IMR-90 (cell line): ENCODE measurements at regions not wholly inside any gene's neighbourhood (a gene's known extent, or its start where the extent isn't known, plus 50 kb on each side); places are given as distances from the start of the nearest gene placed in this dataset.

Experiments used
- ATAC-seq: fragments of 200-7000 bp; cut with Tn5 transposase; 2 replicates; pipeline ENCODE4 v1.9.1; 2020; ENCODE audit warnings: low read depth, mild to moderate bottlenecking, moderate library complexity
- BruUV-seq: library from RNA; stranded (reverse); fragments of 400-500 nt; replicated peaks from 2 replicates; lab custom pipeline; 2021; lab: Mats Ljungman, UMichigan
- CTCF ChIA-PET: fragments of 300-600 bp; formaldehyde crosslinking; extraction: SDS; loops from one replicate; lab custom pipeline; 2021; ENCODE audit warnings: antibody characterized with exemption; lab: Yijun Ruan, JAX
- POLR2A ChIA-PET: fragments of 300-600 bp; sonication (Branson Sonifier 250); formaldehyde crosslinking; loops from one replicate; lab custom pipeline; 2022; ENCODE audit warnings: antibody characterized with exemption; ENCODE audit not compliant: unreplicated experiment; lab: Charles Lee
- DNase-seq: peaks from one replicate; pipeline ENCODE4 v3.0.0; 2013
- H2AFZ ChIP-seq: replicated peaks from 2 replicates; pipeline ENCODE3; 2013; ENCODE audit warnings: low read length, mild to moderate bottlenecking; ENCODE audit not compliant: poor library complexity
- H2AK5ac ChIP-seq: 2 replicates; pipeline ENCODE4 v1.6.1; 2013; ENCODE audit warnings: low read depth, low read length, inconsistent platforms
- H2AK9ac ChIP-seq: replicated peaks from 2 replicates; pipeline ENCODE3; 2013; ENCODE audit warnings: mild to moderate bottlenecking, low read depth, low read length, moderate library complexity; ENCODE audit not compliant: poor library complexity
- H2BK120ac ChIP-seq: 2 replicates; pipeline ENCODE4 v1.6.1; 2013; ENCODE audit warnings: low read depth, low read length, inconsistent platforms
- H2BK15ac ChIP-seq: 3 replicates; pipeline ENCODE4 v1.6.1; 2013; ENCODE audit warnings: low read depth, low read length, inconsistent platforms
- H2BK20ac ChIP-seq: 2 replicates; pipeline ENCODE4 v1.6.1; 2013; ENCODE audit warnings: low read depth, mild to moderate bottlenecking, inconsistent platforms, low read length, moderate library complexity
- H2BK5ac ChIP-seq: 2 replicates; pipeline ENCODE4 v1.6.1; 2013; ENCODE audit warnings: mild to moderate bottlenecking, low read depth, low read length, inconsistent platforms; ENCODE audit not compliant: poor library complexity, severe bottlenecking
- H3K14ac ChIP-seq: replicated peaks from 2 replicates; pipeline ENCODE4 v1.6.1; 2013; ENCODE audit warnings: low read depth, low read length, inconsistent platforms
- H3K18ac ChIP-seq: 2 replicates; pipeline ENCODE4 v1.6.1; 2013; ENCODE audit warnings: low read depth, low read length, control low read depth
- H3K23ac ChIP-seq: 2 replicates; pipeline ENCODE4 v1.6.1; 2013; ENCODE audit warnings: low read depth, low read length, inconsistent platforms
- H3K27ac ChIP-seq: 2 replicates; pipeline ENCODE4 v1.5.1; 2013; ENCODE audit warnings: mild to moderate bottlenecking, control low read depth, low read length; ENCODE audit not compliant: insufficient read depth
- H3K27me3 ChIP-seq: 2 replicates; pipeline ENCODE4 v1.6.1; 2013; ENCODE audit warnings: low read length; ENCODE audit not compliant: control insufficient read depth, insufficient read depth
- H3K36me3 ChIP-seq: 2 replicates; pipeline ENCODE4 v1.6.1; 2013; ENCODE audit warnings: low read length, mixed read lengths; ENCODE audit not compliant: control insufficient read depth, insufficient read depth
- H3K4ac ChIP-seq: 2 replicates; pipeline ENCODE4 v1.6.1; 2013; ENCODE audit warnings: low read depth, low read length, inconsistent platforms
- H3K4me1 ChIP-seq: 2 replicates; pipeline ENCODE4 v1.6.1; 2013; ENCODE audit warnings: low read length, mixed read lengths; ENCODE audit not compliant: control insufficient read depth, insufficient read depth
- H3K4me2 ChIP-seq: 2 replicates; pipeline ENCODE4 v1.6.1; 2013; ENCODE audit warnings: low read depth, mild to moderate bottlenecking, control low read depth, low read length, moderate library complexity
- H3K4me3 ChIP-seq: 2 replicates; pipeline ENCODE4 v1.5.1; 2013; ENCODE audit warnings: low read depth, mild to moderate bottlenecking, control low read depth, low read length, moderate library complexity; ENCODE audit not compliant: insufficient read depth
- H3K56ac ChIP-seq: 2 replicates; pipeline ENCODE4 v1.6.1; 2013; ENCODE audit warnings: low read length, inconsistent platforms; ENCODE audit not compliant: insufficient read depth; ENCODE audit errors: extremely low read depth
- H3K79me1 ChIP-seq, 2 experiments: 2 replicates each; pipeline ENCODE4 v1.6.1; 2013; ENCODE audit warnings: low read length in 2 of 2, inconsistent platforms in 1 of 2, low read depth in 1 of 2
- H3K9ac ChIP-seq: 2 replicates; pipeline ENCODE4 v1.6.1; 2013; ENCODE audit warnings: low read depth, low read length, control low read depth
- H3K9me1 ChIP-seq: 2 replicates; pipeline ENCODE4 v1.6.1; 2013; ENCODE audit warnings: low read length, inconsistent platforms; ENCODE audit not compliant: insufficient read depth
- H3K9me3 ChIP-seq: 2 replicates; pipeline ENCODE4 v1.6.1; 2013; ENCODE audit warnings: low read length; ENCODE audit not compliant: control insufficient read depth, insufficient read depth
- H4K20me1 ChIP-seq: 2 replicates; pipeline ENCODE4 v1.6.1; 2013; ENCODE audit warnings: low read length, inconsistent platforms; ENCODE audit not compliant: insufficient read depth
- H4K5ac ChIP-seq: 2 replicates; pipeline ENCODE4 v1.6.1; 2013; ENCODE audit warnings: mild to moderate bottlenecking, low read depth, low read length, control low read depth
- H4K8ac ChIP-seq, 2 experiments: 2 replicates each; pipeline ENCODE4 v1.6.1; 2013; ENCODE audit warnings: low read depth in 2 of 2, low read length in 2 of 2, control low read depth in 1 of 2, inconsistent platforms in 1 of 2
- H4K91ac ChIP-seq: 2 replicates; pipeline ENCODE4 v1.6.1; 2013; ENCODE audit warnings: low read depth, low read length, inconsistent platforms; ENCODE audit not compliant: insufficient read depth
- CEBPB ChIP-seq: IDR thresholded peaks from 2 replicates; pipeline ENCODE4 v1.6.1; 2012; ENCODE audit warnings: low read depth, low read length, improper control_type of control experiment
- CHD1 ChIP-seq: IDR thresholded peaks from 2 replicates; pipeline ENCODE4 v1.6.1; 2012; ENCODE audit warnings: low read depth, low read length, improper control_type of control experiment
- FOS ChIP-seq: fragments of 150-350 bp; IDR thresholded peaks from 2 replicates; pipeline ENCODE4 v1.6.1; 2016; ENCODE audit warnings: low read depth, low read length
- MAFK ChIP-seq: IDR thresholded peaks from 2 replicates; pipeline ENCODE4 v1.6.1; 2012; ENCODE audit warnings: low read depth, low read length, improper control_type of control experiment
- MAZ ChIP-seq: IDR thresholded peaks from 2 replicates; pipeline ENCODE4 v1.6.1; 2012; ENCODE audit warnings: low read depth, mild to moderate bottlenecking, low read length, improper control_type of control experiment, moderate library complexity, borderline replicate concordance
- MXI1 ChIP-seq: IDR thresholded peaks from 2 replicates; pipeline ENCODE4 v1.6.1; 2012; ENCODE audit warnings: low read depth, mild to moderate bottlenecking, low read length, moderate library complexity, borderline replicate concordance
- NFE2L2 ChIP-seq: fragments of 150-350 bp; IDR thresholded peaks from 2 replicates; pipeline ENCODE4 v1.6.1; 2016; ENCODE audit warnings: low read depth, mild to moderate bottlenecking, low read length
- POLR2A ChIP-seq: IDR thresholded peaks from 2 replicates; pipeline ENCODE4 v1.6.1; 2012; ENCODE audit warnings: mild to moderate bottlenecking, low read depth, low read length
- RAD21 ChIP-seq: IDR thresholded peaks from 2 replicates; pipeline ENCODE4 v1.6.1; 2012; ENCODE audit warnings: low read length, improper control_type of control experiment
- RCOR1 ChIP-seq: IDR thresholded peaks from 2 replicates; pipeline ENCODE4 v1.6.1; 2012; ENCODE audit warnings: mild to moderate bottlenecking, low read length, improper control_type of control experiment; ENCODE audit not compliant: insufficient replicate concordance
- RFX5 ChIP-seq: IDR thresholded peaks from 2 replicates; pipeline ENCODE4 v1.8.0; 2012; ENCODE audit warnings: low read depth, mild to moderate bottlenecking, low read length, moderate library complexity
- SMC3 ChIP-seq: fragments of 150-350 bp; IDR thresholded peaks from 2 replicates; pipeline ENCODE4 v1.6.1; 2016; ENCODE audit warnings: low read depth, mild to moderate bottlenecking, antibody characterized with exemption, low read length, moderate library complexity
- WGBS, 2 experiments: methylation state at CpG; one replicate each; pipeline versions ENCODE4 v1.1.5 to v1.1.7; 2013; ENCODE audit warnings: missing lambda C conversion rate in 2 of 2; ENCODE audit not compliant: insufficient read length in 1 of 2; ENCODE audit errors: extremely low coverage in 2 of 2; 5-methylcytosine and 5-hydroxymethylcytosine counted together
- dilution Hi-C: fragments of 300-500 bp; cut with HindIII; formaldehyde crosslinking; loops from one replicate; pipeline ENCODE4 v1.14.3; 2018; ENCODE audit warnings: low sequenced_read_pairs; ENCODE audit not compliant: unreplicated experiment
- in situ Hi-C: fragments of 300-500 bp; cut with MboI; formaldehyde crosslinking; loops from 3 replicates; pipeline ENCODE4 v1.14.3; 2019; ENCODE audit warnings: low sequenced_read_pairs, inconsistent platforms, mixed read lengths
- intact Hi-C: fragments of 100-400 bp; cut with micrococcal nuclease; formaldehyde crosslinking; loops from 2 replicates; pipeline ENCODE4 v1.10.0; 2022
- TF ChIP-seq, protein P1 (sequence below): fragments of 150-350 bp; IDR thresholded peaks from 2 replicates; pipeline ENCODE4 v1.6.1; 2017; ENCODE audit warnings: mild to moderate bottlenecking, antibody characterized with exemption, low read length, low read depth
- TF ChIP-seq, protein P2 (sequence below): fragments of 150-350 bp; IDR thresholded peaks from 2 replicates; pipeline ENCODE4 v1.6.1; 2016; ENCODE audit warnings: low read depth, mild to moderate bottlenecking, low read length, moderate library complexity, borderline replicate concordance

DNA sequence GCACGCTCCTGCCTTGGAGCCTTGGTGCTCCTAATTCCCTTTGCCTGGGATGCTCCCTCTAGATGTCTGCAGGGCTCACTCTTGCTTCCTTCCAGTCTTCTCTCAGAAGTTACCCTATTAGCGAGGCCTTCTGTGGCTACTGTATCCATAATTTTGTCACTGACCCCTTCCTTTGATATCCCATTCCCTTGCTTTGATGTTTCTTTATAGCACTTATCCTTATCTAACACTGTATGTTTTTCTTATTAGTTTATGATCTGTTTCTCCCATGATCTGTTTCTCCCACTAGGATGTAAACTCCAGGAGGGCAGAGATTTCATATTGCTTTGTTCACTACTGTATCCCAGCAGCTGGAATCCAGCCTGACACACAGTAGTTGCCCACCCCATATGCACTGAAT lies 263.4 kb downstream of the FOXD2 start:
- H3K23ac ChIP-seq: no peak overlapping the region
- H3K14ac ChIP-seq: no peak overlapping the region
- H4K8ac ChIP-seq: no peak overlapping the region
- intact Hi-C loops: no loop called here
- DNase-seq: no peak
- H3K4me2 ChIP-seq: no peak overlapping the region
- no peak overlapping the region for H4K5ac ChIP-seq
- no peak overlapping the region for H3K56ac ChIP-seq
- H3K4me1 ChIP-seq: no peaks in the 10 kb centered on the region
- no peak overlapping the region for H2AK5ac ChIP-seq
- H3K9me3 ChIP-seq: no peaks in the 10 kb centered on the region
- ATAC-seq: no peak
- no peaks in the 10 kb centered on the region for H3K36me3 ChIP-seq
- no TSS peak for BruUV-seq
- H3K9ac ChIP-seq: no peak overlapping the region
- H4K91ac ChIP-seq: no peak overlapping the region
- no peak overlapping the region for H3K27ac ChIP-seq
- H2AFZ ChIP-seq: no peak overlapping the region
- H2AK9ac ChIP-seq: no peak overlapping the region
- no peak overlapping the region for H2BK20ac ChIP-seq
- TF ChIP-seq MAZ (no peak), CEBPB (no peak), FOS (no peak), MXI1 (no peak), CHD1 (no peak), RCOR1 (no peak), RFX5 (no peak), SMC3 (no peak), POLR2A (no peak), MAFK (no peak), NFE2L2 (no peak), RAD21 (no peak)
- TF ChIP-seq, protein P1, sequence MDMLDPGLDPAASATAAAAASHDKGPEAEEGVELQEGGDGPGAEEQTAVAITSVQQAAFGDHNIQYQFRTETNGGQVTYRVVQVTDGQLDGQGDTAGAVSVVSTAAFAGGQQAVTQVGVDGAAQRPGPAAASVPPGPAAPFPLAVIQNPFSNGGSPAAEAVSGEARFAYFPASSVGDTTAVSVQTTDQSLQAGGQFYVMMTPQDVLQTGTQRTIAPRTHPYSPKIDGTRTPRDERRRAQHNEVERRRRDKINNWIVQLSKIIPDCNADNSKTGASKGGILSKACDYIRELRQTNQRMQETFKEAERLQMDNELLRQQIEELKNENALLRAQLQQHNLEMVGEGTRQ: no peak
- TF ChIP-seq, protein P2, sequence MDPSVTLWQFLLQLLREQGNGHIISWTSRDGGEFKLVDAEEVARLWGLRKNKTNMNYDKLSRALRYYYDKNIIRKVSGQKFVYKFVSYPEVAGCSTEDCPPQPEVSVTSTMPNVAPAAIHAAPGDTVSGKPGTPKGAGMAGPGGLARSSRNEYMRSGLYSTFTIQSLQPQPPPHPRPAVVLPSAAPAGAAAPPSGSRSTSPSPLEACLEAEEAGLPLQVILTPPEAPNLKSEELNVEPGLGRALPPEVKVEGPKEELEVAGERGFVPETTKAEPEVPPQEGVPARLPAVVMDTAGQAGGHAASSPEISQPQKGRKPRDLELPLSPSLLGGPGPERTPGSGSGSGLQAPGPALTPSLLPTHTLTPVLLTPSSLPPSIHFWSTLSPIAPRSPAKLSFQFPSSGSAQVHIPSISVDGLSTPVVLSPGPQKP: no peak
- dilution Hi-C loops: no loop called here
- H3K27me3 ChIP-seq: peaks cover 3% of the 10 kb centered on the region; the same call in 1 of the 2 replicates
- no peaks in the 10 kb centered on the region for H4K20me1 ChIP-seq
- no peak overlapping the region for H3K4ac ChIP-seq
- H3K4me3 ChIP-seq: no peak overlapping the region
- no peak overlapping the region for H2BK5ac ChIP-seq
- H3K18ac ChIP-seq: no peak overlapping the region
- in situ Hi-C loops: no loop called here
- no peaks in the 10 kb centered on the region for H3K9me1 ChIP-seq
- H2BK120ac ChIP-seq: no peak overlapping the region
- no peak overlapping the region for H2BK15ac ChIP-seq
- no CpG with 5 or more reads among the region's 2 CpGs for WGBS, 2 experiments
- ChIA-PET CTCF (interaction anchor here (0.6 to 1.0 kb wide), 2 partner anchors 8 to 25 kb away, joined by 3 read pairs; no protein-coding TSS in a partner anchor), POLR2A (no interaction called here)
- no peaks in the 10 kb centered on the region for H3K79me1 ChIP-seq
